ENCODE measurements at regions not wholly inside any gene's neighbourhood (a gene's known extent, or its start where the extent isn't known, plus 50 kb on each side); places are given as distances from the start of the nearest gene placed in this dataset.

DNA sequence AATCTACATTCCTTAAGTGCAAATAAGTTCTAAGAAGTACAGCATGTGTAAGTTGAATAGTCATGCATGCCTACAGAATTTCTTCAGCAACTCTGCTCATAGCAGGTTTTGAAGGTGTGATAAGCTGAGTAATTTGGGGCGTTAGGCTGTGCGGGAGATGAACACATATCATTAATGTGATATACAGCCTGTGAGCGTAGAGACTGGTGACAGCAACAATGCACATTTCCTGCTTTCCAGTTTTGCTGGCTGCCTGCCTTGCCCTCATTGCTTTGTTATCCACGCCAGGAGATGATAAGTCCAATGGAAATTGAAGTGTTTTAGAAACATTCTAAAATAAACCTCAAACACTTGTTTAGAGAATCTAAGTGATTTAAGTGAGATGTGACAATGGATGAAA, 1709.4 kb downstream of the ARAP2 start:
- DNase-seq = no peak

DNA sequence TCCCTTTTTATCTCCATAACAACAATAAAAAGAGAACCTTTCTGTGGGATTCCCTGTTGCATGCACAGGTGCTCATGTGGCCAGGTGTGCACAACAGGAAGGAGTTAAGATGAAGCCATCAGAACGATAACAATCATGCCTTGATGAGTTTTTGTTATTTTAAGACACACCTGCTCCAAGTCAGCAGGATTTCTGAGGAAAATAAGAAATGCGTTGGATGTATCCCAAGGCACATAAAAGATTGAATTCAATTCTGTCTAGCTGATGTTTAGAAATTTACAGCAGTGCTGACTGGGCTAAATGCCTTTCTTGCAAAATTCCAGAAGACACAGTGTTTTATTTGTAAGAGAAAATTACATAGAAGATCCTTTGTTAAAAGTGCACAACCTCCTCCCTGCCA, 1678.2 kb downstream of the ARAP2 start:
- DNase-seq = no peak

DNA sequence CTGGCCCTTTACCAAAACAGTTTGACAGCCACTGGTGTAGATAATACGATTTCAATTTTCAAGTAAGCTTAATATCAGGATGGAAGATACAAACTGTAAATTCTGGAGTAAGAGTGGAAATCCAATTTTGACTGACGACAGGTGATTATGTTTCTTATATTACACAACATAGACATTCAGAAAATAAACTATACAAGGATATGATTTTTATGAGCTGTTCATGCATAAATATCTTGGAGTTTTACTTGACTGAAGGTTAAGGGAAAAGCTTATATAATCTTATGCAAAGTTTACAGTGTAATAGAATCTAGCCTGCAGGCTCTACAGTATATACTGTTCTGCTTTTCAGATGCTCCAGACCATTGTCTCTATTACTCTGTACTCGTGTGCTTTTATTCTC, 1672.3 kb downstream of the ARAP2 start:
- no peak for DNase-seq

DNA sequence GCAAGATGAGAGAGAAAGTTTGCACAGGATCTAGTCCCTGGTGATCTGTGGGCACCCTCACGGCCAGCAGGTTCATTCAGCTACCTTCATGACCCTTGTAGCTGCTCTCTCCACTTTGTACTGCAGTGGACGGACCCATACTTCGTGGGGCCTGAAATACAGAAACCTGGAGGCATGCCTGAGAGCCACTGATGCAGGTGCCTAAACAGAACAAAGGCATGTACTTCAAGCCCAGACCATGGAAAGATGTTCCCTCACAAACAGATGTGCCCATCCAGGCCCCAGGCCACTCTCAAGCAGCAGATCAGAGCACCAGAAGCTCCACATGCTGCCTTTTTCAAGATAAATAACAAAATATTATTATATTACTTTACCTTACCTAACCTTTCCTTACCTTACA, 1629.0 kb downstream of the ARAP2 start:
- no peak for DNase-seq

DNA sequence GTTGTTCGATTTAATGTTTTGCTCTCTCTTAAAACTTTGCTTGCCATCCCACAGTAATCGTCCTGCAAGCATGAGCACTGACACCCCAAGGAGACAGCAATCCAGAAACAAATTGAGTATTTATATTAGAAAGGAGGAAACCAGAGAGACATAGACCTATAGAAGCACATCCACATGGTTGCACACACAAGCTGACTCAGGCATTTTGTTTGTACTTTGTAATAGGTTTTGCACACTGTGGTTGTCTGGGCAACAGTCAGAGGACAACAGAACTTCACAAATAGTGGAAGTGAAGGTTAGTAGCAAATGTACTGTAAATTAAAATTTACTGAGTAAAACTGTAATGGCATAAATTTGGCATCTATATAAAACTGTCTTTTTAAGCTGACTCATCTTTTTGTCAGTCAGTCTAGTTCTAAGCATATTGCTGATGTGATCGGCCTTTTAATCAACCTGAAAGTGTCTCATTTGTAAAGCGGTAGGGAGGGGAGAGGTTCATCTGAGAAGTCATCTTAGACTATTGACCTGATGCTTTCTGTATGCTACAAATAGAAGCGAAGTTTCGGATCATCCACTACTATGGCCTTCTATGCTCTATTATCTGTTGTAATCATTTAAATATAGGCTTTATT, 1624.7 kb downstream of the ARAP2 start:
- no peak for DNase-seq

DNA sequence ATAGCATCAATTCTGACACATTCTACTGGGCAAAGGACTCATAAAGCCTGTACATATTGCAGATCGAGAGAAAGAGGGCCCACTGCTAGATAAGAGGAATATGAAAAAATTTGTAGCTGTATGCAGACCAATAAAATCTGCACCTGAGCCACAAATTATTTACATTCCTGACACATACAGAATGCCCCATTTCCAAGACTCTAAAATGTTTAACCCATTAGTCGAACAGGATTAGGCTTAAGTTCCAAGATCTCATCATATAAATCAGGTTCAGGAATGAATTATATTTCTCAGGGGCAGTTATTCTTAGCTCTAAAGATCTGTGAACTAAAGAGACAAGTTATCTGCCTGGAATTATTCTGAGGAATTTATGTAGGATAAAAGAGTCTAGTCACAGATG, 1615.8 kb downstream of the ARAP2 start:
- no peak for DNase-seq

DNA sequence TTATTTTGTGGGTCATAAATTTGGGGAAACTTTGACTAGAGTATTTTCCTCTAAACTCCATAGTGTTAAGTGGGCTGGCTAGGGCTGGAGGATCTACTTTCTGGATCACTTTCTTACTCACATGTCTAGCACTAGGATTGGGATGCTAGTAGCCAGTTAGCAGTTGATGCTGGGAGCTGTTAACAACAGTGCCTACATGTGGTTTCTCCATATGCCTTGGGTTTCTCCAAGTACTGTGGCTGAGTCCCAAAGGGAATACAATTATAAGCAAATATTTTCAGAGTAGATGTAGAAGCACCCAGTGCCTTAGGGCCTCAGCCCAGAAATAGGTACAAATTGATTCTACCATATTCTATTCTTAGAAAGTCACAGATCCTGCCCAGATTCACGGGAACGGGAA, 1614.9 kb downstream of the ARAP2 start:
- no peak for DNase-seq

DNA sequence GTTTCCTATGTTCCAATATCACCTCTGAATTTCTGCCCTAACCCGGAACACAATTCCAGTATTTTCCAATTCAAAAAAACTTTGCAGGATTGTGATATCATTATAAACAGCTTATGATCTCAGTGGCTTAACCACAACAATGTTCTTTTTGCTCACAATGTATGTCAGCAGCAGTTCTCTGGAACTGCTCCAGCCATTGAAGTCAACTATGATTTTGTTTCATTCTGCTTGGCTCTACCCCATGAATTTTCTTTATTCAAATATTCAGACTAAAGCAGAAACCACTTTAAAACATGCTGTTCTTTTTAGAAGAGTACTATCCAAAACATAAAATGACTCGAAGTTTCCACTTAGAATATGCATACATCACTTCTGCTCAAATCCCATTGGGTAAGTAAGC, 1611.1 kb downstream of the ARAP2 start:
- no peak for DNase-seq

DNA sequence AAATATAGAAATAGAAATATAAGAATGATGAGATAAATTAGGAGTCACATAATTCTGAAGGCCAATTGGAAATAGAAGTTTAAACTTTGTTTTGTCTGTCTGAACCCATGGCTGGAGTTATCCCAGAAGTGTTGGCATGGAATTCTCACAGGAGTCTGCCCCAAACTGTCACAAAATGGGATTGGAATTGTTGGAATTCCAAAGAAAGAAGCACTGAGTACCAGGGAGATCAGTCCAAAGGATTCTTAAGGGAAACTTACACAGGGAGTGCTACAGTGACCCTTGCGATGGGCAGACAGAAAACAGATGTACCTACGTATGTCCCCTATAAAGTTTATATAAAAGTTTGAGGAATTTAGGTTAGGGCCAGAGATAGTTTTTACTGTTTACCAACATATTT, 1607.7 kb downstream of the ARAP2 start:
- DNase-seq = no peak

DNA sequence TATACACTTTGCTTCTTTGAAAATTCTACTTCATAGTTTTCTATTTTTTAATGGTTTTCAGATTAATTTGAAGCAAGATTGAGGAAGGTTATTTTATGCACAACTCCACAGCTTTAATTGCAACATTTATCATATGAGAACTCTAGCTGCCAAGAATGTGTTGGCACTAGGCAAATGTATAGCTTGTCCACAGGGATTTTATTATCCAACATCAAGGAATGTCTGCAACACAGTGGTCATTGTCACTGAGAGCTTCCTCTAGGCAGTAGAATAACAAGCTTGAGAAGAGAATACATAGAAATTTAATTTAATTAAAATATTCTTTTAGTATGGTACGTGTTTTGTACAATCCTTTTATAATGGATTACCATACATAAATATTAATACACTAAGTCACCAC, 1600.8 kb downstream of the ARAP2 start:
- DNase-seq = no peak

DNA sequence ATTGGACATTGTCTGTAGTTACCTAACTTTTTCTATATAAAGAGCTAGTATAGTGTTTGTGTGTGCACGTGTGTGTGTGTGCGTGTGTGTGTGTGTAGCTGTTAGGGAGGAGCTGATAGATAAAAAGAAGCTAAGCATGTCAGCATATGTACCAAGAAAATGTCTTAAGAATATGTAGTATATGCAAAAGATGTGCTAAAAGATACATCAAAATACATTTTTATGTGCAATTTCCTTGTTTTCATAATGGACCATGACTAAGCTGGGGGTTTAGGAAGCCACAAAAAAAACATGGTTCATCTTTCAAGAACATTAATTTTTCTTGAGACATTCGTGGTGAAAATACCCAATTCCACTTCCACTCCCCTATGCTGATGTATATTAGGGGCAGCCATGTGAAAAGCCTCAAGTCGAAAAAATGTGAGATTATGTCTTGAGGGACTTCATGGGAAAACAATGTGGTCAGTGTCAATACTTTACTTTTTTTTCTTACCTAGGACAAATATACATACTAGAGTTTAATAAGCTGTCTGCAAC, 1599.7 kb downstream of the ARAP2 start:
- DNase-seq = no peak

DNA sequence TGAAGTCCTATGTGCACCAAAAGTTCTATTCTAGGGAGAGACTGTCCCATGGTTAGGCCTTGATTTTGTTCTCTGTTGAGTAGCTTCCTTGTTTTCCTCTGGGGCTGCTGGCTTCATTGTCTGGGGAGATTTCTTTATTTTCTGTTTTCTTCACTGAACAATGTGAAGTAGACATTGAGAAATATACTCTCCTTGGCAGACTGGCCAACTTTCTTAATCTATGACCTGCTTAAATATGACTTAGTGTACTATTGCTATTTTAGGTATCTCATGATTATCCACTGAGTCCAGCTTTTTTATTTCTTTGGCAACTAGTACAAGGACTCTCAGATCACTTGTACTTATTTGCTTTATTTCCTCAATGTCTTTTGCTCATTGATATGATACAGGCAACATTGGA, 1594.6 kb downstream of the ARAP2 start:
- no peak for DNase-seq

DNA sequence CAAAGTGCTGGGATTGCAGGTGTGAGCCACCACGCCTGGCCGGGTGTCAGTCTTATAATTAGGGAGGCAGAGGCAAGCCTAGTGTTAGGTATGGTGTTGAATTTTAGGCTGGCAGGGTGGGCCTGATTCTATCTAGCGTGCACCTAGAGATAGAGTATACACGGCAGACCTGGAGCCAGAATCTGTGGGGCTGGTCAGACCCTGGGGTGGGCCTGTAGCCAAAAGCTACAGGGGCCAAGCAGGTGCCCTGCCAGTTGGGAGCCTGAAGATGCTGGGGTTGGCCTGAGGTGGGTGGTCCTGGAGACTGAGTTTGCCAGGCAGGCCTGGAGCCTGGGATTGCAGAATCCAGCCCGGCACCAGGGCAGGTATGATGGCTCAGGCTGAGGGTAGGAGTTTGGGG, 1580.3 kb downstream of the ARAP2 start:
- DNase-seq = no peak

DNA sequence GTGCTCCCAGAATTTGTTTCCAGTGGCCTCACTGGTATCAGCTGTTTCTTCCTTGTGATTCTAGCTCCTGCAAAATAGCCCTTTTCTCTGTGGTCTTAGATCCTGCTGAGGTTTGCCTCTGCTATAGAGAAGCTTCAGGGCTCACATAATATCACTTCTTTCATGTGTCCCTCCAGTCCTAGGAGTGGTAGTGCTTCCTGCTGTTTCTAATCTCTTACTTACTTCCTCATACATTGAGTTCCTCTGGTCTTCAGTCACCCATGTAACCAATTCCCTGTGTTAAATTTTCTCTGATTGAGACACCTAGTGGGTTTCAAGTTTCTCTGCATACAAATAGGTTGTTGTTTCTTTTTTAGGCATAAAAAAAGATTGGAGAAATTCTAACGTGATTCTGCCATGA, 1567.9 kb downstream of the ARAP2 start:
- DNase-seq = no peak

DNA sequence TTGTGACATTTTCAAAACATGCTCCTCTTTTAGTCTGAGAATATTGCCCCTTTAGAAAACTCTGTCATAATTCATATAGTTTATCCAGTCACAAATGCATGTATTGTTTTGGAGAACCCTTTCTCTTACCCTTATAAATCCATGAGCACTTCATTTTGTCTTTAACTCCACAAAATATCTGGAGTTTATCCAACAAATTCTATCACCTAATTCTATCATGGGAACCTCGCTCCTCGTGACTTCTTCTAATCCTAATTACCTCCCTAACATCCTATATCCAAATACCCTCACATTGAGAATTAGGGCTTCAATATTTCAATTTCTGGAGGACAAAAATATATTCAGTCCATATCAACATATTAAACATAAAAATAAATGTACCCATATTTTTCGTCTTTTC, 1565.9 kb downstream of the ARAP2 start:
- no peak for DNase-seq

DNA sequence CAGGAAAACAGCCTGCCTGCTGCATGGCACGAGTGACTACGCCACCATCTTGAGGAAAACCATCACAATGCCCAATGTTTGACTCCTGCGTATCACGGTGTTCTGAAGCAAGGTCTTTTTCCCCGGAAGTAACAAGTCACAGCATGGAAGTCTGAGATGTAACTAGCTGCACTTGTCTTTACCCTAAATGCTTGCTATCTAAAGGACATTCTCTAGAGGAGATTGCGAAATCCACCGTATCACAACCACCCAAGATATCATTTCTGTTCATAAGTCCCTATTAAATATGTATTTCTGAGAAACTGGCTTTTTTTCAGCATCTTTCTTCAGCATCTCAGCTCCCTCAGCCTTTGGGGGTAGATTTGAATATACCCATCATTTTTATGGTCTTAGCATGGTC, 1565.1 kb downstream of the ARAP2 start:
- DNase-seq = no peak

DNA sequence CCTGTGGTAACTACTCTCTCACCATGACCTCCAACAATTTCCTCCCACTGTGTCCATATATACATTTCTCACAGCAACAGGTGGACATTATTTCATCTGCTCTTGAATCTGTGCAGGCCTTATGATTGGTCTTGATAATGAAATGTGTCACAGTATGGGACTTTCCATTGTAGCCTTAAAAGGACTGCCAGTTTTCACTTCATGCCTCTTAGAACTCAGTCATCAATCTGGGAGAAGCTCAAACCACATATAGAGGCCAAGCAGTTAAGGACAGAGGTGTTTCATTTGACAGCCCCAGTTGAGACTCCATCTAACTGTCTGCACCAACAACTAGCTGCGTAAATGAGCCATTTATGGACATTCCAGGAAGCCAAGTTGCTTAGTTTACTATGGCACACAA, 1534.8 kb downstream of the ARAP2 start:
- DNase-seq = no peak

DNA sequence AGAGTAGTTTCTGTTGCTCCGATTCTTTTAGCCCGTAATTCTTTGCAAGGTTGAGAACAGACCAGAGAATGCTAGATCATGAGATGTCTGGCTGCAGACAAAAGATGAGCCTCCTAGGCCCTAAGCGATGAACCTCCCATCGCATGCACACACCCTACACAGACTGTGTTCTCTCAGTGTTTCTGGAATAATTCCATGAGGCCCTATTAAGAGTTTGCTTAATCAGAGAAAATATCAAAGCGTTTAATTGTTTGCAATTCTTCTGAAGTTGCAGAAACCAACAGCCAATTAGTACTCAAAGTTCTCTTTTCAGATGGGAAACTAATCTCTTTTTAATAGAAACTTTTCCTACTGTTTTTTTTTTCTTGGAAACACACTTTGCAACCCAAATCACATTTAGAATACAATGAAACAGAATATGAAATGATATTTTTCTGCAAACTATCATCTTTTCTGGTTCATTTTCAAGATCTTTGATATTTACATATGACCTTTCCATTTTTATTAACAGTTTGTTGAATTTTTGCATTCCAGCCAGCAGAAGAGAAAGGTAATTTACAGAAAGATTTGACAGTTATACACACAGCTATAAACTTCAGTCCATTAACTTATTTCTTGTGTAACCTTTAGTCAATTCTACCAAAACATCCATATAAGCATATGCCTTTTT, 1525.6 kb downstream of the ARAP2 start:
- no peak for DNase-seq

DNA sequence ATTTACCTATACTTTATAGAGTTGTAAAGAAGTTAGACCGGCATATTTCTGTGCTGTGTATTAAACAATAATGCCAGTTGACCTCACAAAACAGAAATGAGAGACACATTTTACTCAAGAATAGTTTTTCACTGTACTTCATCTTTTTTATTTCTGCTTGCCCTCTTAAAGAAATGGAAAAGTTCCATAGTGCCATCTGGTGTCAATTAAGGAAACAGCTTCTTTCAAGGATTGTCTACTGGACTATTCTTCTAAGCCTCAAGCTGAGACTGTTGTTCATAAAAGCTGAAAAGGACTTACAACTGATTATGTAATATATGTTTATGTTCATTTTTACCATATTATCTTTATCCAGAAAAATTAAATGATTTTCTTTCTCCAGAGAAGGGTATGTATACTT, 1523.7 kb downstream of the ARAP2 start:
- no peak for DNase-seq

DNA sequence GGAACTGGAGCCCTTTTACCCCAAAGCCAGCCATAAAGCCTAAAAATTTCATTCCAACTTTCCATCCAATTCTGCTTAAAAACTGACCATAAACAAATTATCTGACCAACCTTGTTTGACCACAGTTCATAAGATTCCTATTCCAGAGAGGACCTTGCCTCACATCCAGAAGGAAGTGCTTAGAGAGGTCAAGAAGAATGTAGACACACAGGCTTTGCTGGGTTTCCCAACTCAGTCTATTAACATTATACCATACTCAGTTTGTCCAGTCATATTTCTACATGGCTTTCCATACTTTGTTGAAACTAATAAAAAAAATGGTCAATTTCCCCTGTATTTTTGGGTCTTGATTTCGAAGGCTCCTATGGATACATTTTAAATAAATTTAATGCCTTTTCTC, 1522.5 kb downstream of the ARAP2 start:
- DNase-seq = no peak

DNA sequence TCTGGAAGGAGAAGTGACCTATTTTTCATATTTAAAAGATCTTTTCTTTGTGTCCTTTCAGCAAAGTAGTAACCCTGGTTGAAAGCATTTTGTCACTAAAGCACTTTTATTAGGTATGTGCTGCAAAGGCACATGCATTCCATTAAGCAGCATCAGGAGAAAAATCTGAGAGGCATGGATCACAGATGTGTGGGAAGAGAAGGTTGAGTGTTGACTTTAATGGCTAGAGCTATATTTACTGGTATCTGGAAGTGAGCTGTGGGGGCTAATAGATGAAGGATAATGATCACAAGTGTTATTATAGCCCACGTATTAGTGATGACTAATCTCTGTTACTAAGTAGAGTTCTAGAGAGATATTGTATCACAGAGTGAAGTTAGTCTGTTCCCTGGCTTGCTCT, 1520.7 kb downstream of the ARAP2 start:
- no peak for DNase-seq

DNA sequence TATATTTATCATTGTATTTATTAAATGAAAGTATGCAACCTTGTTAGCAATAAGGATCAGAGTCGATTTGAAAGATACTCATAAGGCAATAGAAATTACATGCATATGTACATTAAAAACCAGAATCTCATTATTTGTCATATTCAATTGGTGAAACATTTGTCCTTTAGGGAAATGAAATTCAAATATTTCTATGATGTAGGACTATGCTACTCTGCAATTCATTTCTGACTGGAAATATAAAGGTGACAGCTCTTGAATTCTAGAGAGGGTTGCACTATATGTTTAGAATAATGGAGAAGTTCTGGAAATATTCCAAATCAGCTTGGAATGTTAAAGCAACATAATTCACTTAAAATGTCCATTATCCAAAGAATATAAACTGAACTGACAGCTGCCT, 1519.8 kb downstream of the ARAP2 start:
- no peak for DNase-seq

DNA sequence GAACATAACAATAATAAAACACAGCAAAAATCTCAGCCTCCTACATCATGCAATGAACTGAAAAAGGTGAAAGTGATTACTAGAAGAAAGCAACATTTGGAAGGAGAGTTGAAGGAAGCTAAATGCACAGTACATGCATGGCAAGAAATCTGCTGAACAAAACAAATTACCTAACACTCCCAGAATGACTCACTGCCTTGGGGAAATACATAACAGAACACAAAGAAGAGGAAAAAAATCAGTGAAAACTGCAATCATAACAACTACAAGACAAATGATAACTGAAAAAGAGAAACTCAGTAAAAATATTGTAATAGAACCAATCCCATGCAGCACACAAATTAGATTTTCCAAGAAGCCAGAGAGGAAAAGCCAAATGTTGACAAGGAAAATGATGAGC, 1513.2 kb downstream of the ARAP2 start:
- no peak for DNase-seq

DNA sequence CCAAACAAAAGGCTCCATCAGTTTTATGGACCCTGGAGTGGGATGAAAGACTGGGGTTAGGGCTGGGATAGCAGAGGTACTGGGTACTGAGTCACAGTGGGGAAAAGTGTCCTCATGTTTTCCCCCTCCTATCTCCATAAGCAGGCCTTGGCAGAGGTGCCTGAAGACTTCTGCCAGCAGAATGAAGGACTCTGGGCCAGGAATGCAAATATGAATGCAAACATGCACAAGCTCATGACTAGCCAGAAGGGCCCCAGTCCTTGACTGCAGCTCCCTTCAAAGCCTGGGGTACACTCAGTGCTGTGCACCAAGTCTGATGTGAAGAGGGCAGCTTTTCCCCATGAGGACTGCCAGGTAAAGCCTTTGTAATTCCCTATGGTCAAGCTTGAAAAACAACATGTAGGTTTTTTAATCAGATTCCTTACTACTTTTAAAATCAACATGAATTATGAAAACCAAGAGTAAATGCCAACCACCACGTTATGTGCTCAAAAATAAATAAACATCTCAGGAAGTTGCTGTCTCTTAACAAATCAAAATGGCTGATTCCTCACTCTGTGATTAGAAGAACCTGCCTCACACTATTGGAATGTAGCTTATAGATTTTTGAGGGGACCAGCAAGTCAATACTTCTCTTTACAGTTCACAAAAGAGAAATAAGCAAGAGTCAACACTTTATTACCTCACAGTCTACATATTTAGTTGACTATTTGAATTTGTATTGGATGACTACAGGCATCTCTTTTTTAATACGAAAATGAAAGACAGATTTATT, 1512.0 kb downstream of the ARAP2 start:
- DNase-seq = no peak

All from NK-92 treated with Interleukin-12 subunit alpha and Interleukin-12 subunit beta, amount 100 ng/mL, for 24 hours (cell line).